H1 (cell line): ENCODE measurements at regions not wholly inside any gene's neighbourhood (a gene's known extent, or its start where the extent isn't known, plus 50 kb on each side); places are given as distances from the start of the nearest gene placed in this dataset.

Source experiments
- BRCA1 ChIP-seq: IDR thresholded peaks from 2 replicates; pipeline ENCODE4 v1.6.1; 2012; ENCODE audit warnings: low read depth, low read length, improper control_type of control experiment
- POLR2AphosphoS5 ChIP-seq: IDR thresholded peaks from 2 replicates; pipeline ENCODE4 v1.6.1; 2011; ENCODE audit warnings: low read depth, low read length

- no peak for TF ChIP-seq POLR2AphosphoS5
- TF ChIP-seq BRCA1, result no peak
These were observed 539.8 kb upstream of the RAB6C start for GRCh38 chr2:129439406-129440302.
